ENCODE measurements at regions not wholly inside any gene's neighbourhood (a gene's known extent, or its start where the extent isn't known, plus 50 kb on each side); places are given as distances from the start of the nearest gene placed in this dataset.

DNA sequence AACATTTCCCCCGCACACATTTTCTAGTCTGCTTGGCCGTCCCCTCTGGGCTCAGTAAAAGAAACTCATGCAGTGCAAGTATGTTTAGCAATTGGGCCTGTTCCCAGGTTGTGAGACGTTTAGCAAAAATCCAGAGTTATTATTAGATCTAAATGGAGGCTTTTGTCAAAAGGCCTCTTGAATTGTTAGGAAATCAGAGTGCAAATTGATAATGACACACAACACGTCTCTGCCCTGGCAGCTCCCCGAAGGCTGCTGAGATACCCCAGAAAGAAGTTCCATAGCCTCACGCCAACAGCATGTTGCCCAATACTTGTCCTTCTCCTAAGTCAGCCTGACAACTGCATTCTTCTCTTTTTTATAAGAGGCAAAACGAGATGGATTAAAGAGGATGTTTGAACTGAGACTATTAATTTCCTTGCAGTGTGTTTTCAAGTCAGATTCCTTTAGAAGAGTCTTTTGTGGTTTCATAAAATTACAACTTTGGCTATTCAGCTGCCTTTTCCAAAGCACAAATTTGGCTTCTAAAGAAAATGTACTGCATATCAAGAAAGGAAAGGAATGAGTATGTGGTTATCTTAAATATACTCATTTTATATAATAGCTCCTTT is 202.2 kb downstream of the TRIB2 start:
- Histone ChIP-seq H3K4ac (replicated peaks; ENCODE audit: insufficient read length, low read depth, low read length) (no peak overlapping the region), H3K14ac (ENCODE audit: insufficient read length) (no peak overlapping the region), H2BK12ac (ENCODE audit: low read depth, low read length) (no peak overlapping the region), H3K27me3 (replicated peaks in 1 of 4; ENCODE audit: control insufficient read depth in 3 of 4, extremely low read depth in 1 of 4, insufficient read depth in 3 of 4, low read length in 3 of 4) (no peaks in the 10 kb centered on the region), H3K9ac (replicated peaks in 1 of 4; ENCODE audit: extremely low read depth in 1 of 4, low read depth in 3 of 4, low read length in 3 of 4) (no peak overlapping the region), H3K36me3 (ENCODE audit: control insufficient read depth in 2 of 4, insufficient read depth in 4 of 4, low read length in 3 of 4) (no peaks in the 10 kb centered on the region), H2BK120ac (replicated peaks; ENCODE audit: low read depth, low read length) (no peak overlapping the region), H3K79me2 (ENCODE audit: control insufficient read depth in 1 of 2, insufficient read depth in 2 of 2, low read length in 2 of 2) (no peaks in the 10 kb centered on the region), H4K20me1 (replicated peaks in 1 of 2; ENCODE audit: control insufficient read depth in 1 of 2, insufficient read depth in 2 of 2, low read length in 2 of 2) (no peaks in the 10 kb centered on the region), H3K23ac (ENCODE audit: insufficient read length) (no peak overlapping the region), H2AFZ (ENCODE audit: low read length) (no peak overlapping the region), H4K91ac (replicated peaks; ENCODE audit: insufficient read length, low read length) (no peak overlapping the region), H3K18ac (ENCODE audit: extremely low read depth, low read length) (no peak overlapping the region), H3K56ac (replicated peaks; ENCODE audit: insufficient read length, low read depth, low read length) (no peak overlapping the region), H4K5ac (ENCODE audit: insufficient read length, low read depth, low read length) (no peak overlapping the region), H3K79me1 (ENCODE audit: low read depth, low read length) (no peaks in the 10 kb centered on the region), H3K4me2 (ENCODE audit: insufficient read depth in 1 of 2, low read depth in 2 of 2, low read length in 2 of 2) (no peak overlapping the region), H2AK5ac (ENCODE audit: low read depth, low read length) (no peak overlapping the region), H2BK20ac (ENCODE audit: low read length) (no peak overlapping the region), H3K23me2 (ENCODE audit: low read depth, low read length) (no peaks in the 10 kb centered on the region), H2BK5ac (ENCODE audit: low read depth, low read length) (no peak overlapping the region), H3K4me3 (ENCODE audit: extremely low read depth in 1 of 4, insufficient read depth in 2 of 4, low read depth in 3 of 4, low read length in 4 of 4) (no peak overlapping the region), H4K8ac (ENCODE audit: extremely low read depth, insufficient read depth, low read length) (no peak overlapping the region), H3K27ac (ENCODE audit: low read depth, low read length) (no peak overlapping the region), H3K4me1 (replicated peaks in 1 of 4; ENCODE audit: control insufficient read depth in 3 of 4, insufficient read depth in 4 of 4, low read length in 3 of 4) (no peaks in the 10 kb centered on the region), H3K9me3 (ENCODE audit: insufficient read depth in 2 of 2, low read depth in 1 of 2, low read length in 1 of 2) (no peaks in the 10 kb centered on the region), H2BK15ac (ENCODE audit: low read length) (no peak overlapping the region)
- ChIA-PET POLR2A (ENCODE audit: partially characterized antibody) (no interaction called here), CTCF (ENCODE audit: partially characterized antibody) (interaction anchor here (3.9 kb wide), 1 partner anchor 12 kb away, joined by 29 read pairs; no protein-coding TSS in a partner anchor)
- no peak for FAIRE-seq
- WGBS, 2 experiments (ENCODE audit: extremely low coverage in 1 of 2, insufficient coverage in 1 of 2, insufficient read length in 1 of 2, insufficient replicate concordance in 2 of 2, low coverage in 1 of 2, low lambda C conversion rate in 2 of 2, missing lambda C conversion rate in 1 of 2): 96% methylated on average over 7 of the region's 7 CpGs; no CpG with 5 or more reads in 1 of the 2 experiments
- TF ChIP-seq HDAC6 (IDR thresholded peaks at IDR 0.05; ENCODE audit: low read depth, low read length): no peak
- no peak for TF ChIP-seq CEBPB (IDR thresholded peaks at IDR 0.05; ENCODE audit: low read depth, low read length)
- TF ChIP-seq SP2 (IDR thresholded peaks at IDR 0.05; ENCODE audit: low read length): no peak
- TF ChIP-seq, protein P1, sequence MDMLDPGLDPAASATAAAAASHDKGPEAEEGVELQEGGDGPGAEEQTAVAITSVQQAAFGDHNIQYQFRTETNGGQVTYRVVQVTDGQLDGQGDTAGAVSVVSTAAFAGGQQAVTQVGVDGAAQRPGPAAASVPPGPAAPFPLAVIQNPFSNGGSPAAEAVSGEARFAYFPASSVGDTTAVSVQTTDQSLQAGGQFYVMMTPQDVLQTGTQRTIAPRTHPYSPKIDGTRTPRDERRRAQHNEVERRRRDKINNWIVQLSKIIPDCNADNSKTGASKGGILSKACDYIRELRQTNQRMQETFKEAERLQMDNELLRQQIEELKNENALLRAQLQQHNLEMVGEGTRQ (IDR thresholded peaks at IDR 0.05; ENCODE audit: low read length): no peak
- no peak for DNase-seq (ENCODE audit: low read depth in 1 of 2, low spot score in 2 of 2)

All from H1 (cell line).